Natural killer cell treated with Interleukin-12 subunit alpha and Interleukin-12 subunit beta and Interleukin-15 and Interleukin-18, amount 100 ng/mL, for 72 hours (primary cell): ENCODE measurements at regions not wholly inside any gene's neighbourhood (a gene's known extent, or its start where the extent isn't known, plus 50 kb on each side); places are given as distances from the start of the nearest gene placed in this dataset.

Experiments
- ATAC-seq, 2 donors: fragments of 150-1000 bp; cut with Tn5 transposase in 1 of 2; sonication (Bioruptor Pico), chemical (Tn5 transposase) in 1 of 2; 2 replicates each; pipeline ENCODE4 v1.10.0; 2021
- DNase-seq: peaks from one replicate; pipeline ENCODE4 v3.0.0; 2022; ENCODE audit warnings: low spot score
- H3K27ac Mint-ChIP-seq, 2 donors: 1 replicate in 1 of 2; 2 replicates in 1 of 2; pipeline ENCODE4 v1.8.0; 2022; ENCODE audit warnings: mixed read lengths in 2 of 2, mild to moderate bottlenecking in 1 of 2, moderate library complexity in 1 of 2
- H3K27me3 Mint-ChIP-seq, 2 donors: 1 replicate in 1 of 2; 2 replicates in 1 of 2; pipeline ENCODE4 v1.8.0; 2022; ENCODE audit warnings: mixed read lengths in 2 of 2
- H3K36me3 Mint-ChIP-seq: one replicate; pipeline ENCODE4 v1.8.0; 2022; ENCODE audit warnings: mixed read lengths
- H3K4me1 Mint-ChIP-seq, 2 donors: 1 replicate in 1 of 2; 2 replicates in 1 of 2; pipeline ENCODE4 v1.8.0; 2022; ENCODE audit warnings: low read depth in 2 of 2, mixed read lengths in 2 of 2, mild to moderate bottlenecking in 1 of 2
- H3K4me3 Mint-ChIP-seq: one replicate; pipeline ENCODE4 v1.8.0; 2022; ENCODE audit warnings: mixed read lengths
- H3K9me3 Mint-ChIP-seq: 2 replicates; pipeline ENCODE4 v1.8.0; 2022; ENCODE audit warnings: mixed read lengths

DNA sequence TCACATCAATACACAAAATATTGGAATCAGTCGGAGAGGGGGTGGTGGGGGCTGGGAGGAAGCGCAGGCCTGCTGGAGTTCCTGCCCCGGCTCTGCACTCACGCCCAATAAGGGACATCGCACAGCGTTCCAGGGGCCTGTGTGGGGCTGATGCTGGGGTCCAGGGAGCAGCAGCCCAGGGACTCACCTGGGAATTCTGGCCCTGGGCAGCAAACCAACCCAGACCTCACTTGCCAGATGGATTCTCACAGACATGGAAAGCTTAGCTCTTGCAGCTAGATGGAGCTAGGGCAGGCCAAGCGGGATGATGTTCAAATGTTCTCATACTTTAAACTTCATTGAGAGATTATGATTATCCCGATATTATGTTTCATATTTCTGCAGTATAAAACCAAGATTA is 266.6 kb upstream of the TANK start:
- Mint-ChIP-seq H3K27ac (no peak overlapping the region), H3K9me3 (no peaks in the 10 kb centered on the region), H3K4me3 (no peak overlapping the region), H3K4me1 (no peaks in the 10 kb centered on the region), H3K27me3 (peaks cover 3 to 16% of the 10 kb centered on the region in 2 donors), H3K36me3 (no peaks in the 10 kb centered on the region)
- no peak for DNase-seq
- ATAC-seq, result no peak

DNA sequence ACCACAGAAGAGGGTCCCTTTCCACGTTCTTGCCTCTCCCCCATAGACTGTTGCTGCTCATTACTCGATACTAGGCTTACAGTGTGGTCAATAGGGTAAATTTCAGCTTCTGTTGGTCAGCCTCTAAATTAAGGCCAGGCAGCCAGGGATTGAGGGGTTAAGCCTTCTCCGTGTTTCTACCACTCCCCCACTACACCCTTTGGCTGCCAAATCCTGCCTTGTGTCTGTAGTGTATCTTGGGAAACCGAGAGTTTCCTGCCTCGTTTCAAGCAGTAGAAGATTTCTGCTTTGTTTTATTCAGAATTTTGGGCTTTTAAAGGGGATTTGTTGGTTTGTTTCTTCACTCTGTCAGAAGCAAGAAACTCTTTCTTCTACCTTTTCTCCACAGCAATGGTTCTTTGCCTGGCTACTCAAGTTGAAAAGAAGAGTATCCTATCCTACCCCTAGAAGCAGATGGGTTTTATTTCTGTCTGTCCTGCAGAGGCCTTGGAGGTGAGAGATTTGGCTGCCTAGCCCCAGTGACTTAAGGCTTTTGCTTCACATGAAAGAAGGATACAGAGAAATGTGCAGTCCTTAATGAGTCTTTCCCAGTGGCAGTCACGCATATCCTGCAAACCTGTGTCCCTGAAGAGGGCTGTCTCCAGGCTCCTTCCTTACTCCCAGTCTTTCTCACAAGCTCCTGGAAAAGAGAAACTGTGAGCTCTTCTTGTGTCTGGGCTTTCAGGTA is 261.5 kb upstream of the TANK start:
- H3K36me3 Mint-ChIP-seq, result no peaks in the 10 kb centered on the region
- H3K4me3 Mint-ChIP-seq, result no peak overlapping the region
- peaks cover 11 to 34% of the 10 kb centered on the region in 2 donors for H3K27me3 Mint-ChIP-seq
- no peaks in the 10 kb centered on the region for H3K9me3 Mint-ChIP-seq
- no peak for DNase-seq
- no peaks in the 10 kb centered on the region for H3K4me1 Mint-ChIP-seq
- no peak overlapping the region for H3K27ac Mint-ChIP-seq
- no peak for ATAC-seq

DNA sequence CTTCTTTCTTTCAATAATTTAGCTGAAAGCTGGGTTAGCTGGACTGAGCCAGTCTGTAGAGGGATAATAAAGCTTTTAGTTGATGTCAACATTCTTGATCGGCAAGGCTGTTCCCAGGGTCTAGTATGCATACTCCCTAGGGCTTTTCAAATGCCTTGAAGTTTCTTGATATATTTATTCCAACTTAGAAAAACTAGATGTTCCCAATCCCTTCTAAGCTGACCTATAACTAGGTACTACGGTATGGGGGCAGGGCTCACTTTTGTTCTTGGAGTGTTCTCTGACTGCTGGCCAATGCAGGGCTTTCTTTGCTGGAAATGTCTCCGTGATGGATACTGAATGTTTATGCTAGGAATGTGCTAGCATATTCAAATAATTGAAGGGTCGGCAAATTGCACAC is 258.6 kb upstream of the TANK start:
- no peak for ATAC-seq
- no peaks in the 10 kb centered on the region for H3K36me3 Mint-ChIP-seq
- no peaks in the 10 kb centered on the region for H3K4me1 Mint-ChIP-seq
- H3K27ac Mint-ChIP-seq, result no peak overlapping the region
- no peak for DNase-seq
- no peak overlapping the region for H3K4me3 Mint-ChIP-seq
- no peaks in the 10 kb centered on the region for H3K9me3 Mint-ChIP-seq
- H3K27me3 Mint-ChIP-seq, result peaks cover 16 to 42% of the 10 kb centered on the region in 2 donors

DNA sequence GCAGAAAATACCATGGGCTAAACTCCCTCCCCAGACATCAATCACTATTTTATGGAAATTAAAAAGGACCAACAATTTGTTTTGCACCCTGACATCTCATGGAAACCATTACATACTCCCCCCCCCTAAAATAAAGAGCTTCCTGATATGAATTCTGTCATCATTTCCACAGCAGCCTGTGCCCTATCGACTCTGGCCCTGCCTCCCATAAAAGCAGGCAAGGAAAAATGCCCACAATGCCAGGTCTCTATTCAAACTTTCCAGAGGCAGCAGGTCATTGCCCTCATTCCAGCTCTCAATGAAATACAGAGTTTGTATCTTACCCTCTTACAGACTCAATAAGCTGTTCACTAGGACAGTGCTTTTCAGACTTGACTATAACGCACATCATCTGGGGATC is 254.4 kb upstream of the TANK start:
- Mint-ChIP-seq H3K9me3 (no peaks in the 10 kb centered on the region), H3K36me3 (no peaks in the 10 kb centered on the region), H3K27me3 (peaks cover 10 to 20% of the 10 kb centered on the region in 2 donors), H3K27ac (no peak overlapping the region), H3K4me1 (no peaks in the 10 kb centered on the region), H3K4me3 (no peak overlapping the region)
- DNase-seq, result no peak
- ATAC-seq, result no peak

DNA sequence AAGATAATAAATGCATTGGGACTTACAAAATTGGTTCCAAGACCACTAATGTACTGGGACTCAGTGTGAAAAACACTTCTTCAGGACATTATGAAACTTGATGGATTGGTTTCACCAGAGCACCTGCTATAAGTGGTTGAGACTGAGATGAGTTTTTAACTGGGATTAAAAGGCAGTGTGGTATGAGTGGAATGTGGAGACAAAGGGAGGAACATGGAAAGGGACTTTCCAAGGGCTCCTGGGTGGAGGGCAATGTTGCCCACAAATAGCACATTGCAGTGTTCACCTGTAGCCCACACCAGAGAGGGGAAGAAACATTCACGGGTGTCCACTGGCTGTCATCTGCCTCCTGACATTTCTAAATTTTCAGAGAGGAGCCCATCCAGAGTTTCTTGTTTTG is 253.3 kb upstream of the TANK start:
- DNase-seq (no peak), ATAC-seq (no peak)
- peaks cover 10 to 20% of the 10 kb centered on the region in 2 donors for H3K27me3 Mint-ChIP-seq
- H3K27ac Mint-ChIP-seq, result no peak overlapping the region
- H3K4me3 Mint-ChIP-seq, result no peak overlapping the region
- no peaks in the 10 kb centered on the region for H3K4me1 Mint-ChIP-seq
- H3K9me3 Mint-ChIP-seq, result no peaks in the 10 kb centered on the region
- H3K36me3 Mint-ChIP-seq, result no peaks in the 10 kb centered on the region

DNA sequence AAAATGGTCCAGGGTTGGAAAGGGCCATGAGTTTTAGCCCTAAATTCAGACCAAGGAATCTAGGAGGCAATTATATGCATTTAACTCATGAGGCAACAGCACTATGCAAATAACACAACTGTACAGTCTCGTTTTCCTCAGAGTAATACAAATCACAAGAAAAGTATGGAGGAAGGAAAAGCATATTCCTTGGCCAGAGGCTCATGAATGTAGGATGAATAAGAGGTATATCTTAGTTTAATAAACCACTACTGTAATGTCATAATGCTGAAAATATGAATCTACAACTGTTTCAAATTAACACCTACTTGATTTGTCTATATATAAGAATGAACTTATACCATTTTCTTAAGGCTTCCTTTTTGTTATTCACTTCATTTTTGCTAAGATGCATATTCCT is 252.5 kb upstream of the TANK start:
- ATAC-seq, result no peak
- Mint-ChIP-seq H3K4me3 (no peak overlapping the region), H3K36me3 (no peaks in the 10 kb centered on the region), H3K9me3 (no peaks in the 10 kb centered on the region), H3K4me1 (no peaks in the 10 kb centered on the region), H3K27me3 (peaks cover 10 to 20% of the 10 kb centered on the region in 2 donors), H3K27ac (no peak overlapping the region)
- DNase-seq, result no peak

DNA sequence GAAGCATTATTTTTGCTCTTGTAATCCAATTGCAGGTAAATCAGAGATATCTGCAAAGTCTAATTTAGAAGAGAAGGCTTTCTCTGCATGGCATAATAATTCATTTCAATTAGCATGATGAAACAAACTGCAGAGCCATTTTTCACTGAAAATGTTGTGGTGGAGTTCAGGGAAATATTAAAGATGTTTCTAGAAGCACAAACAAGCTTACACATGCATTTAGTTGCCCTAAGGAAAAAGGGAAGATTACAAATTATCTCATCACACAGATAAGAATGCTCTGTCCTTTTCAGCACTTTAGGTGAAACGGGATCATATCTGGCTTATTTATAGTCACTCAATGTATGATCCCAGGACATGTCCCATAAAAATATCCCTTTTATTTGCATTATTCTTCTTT is 252.1 kb upstream of the TANK start:
- H3K9me3 Mint-ChIP-seq, result no peaks in the 10 kb centered on the region
- H3K4me1 Mint-ChIP-seq, result no peaks in the 10 kb centered on the region
- no peak overlapping the region for H3K4me3 Mint-ChIP-seq
- DNase-seq, result no peak
- no peaks in the 10 kb centered on the region for H3K36me3 Mint-ChIP-seq
- H3K27ac Mint-ChIP-seq, result no peak overlapping the region
- ATAC-seq, result no peak
- H3K27me3 Mint-ChIP-seq, result peaks cover 10 to 20% of the 10 kb centered on the region in 2 donors

DNA sequence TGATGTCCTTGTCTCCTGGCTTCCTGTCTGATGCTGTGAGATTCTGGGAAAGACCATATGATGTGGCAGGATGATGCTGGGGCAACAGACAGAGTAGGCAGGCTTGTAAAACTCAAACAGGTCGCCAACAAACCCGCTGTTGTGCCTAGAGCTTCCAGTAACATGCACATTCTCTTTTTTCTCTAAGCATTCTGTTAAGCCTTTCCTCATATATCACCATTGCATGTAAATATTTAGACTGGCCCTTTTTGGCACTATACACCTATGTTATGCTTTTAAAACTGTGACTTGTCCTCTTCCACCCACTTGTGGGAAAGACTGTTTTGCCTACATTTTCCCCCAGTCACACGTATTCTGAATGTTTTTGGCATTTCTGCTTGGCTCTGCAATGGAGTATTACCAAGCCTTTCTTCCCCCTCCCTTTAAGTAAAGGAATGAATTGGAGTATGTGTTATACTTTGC is 250.4 kb upstream of the TANK start:
- no peaks in the 10 kb centered on the region for H3K9me3 Mint-ChIP-seq
- no peaks in the 10 kb centered on the region for H3K4me1 Mint-ChIP-seq
- H3K27me3 Mint-ChIP-seq, result peaks cover 10 to 20% of the 10 kb centered on the region in 2 donors
- H3K36me3 Mint-ChIP-seq, result no peaks in the 10 kb centered on the region
- ATAC-seq (no peak), DNase-seq (no peak)
- H3K4me3 Mint-ChIP-seq, result no peak overlapping the region
- H3K27ac Mint-ChIP-seq, result no peak overlapping the region

DNA sequence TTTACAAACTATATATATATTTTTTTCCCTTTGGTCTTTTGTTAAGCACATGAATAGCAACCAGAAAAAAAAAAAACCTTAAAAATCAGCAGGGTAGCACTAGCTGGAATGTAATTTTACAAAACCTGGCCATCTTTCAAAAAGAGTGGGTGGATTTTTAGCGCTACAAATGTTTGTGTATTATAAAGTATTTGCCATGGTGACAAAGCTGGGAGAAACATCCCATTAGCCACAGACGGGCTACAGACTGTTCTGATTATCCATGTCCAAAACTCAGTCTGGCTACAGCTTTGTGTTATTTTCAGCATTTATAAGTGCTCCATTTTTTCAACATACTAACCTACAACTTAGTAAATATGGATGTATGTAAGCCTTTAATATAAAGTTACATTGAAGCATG is 249.5 kb upstream of the TANK start:
- Mint-ChIP-seq H3K9me3 (no peaks in the 10 kb centered on the region), H3K27ac (no peak overlapping the region), H3K4me1 (no peaks in the 10 kb centered on the region), H3K27me3 (peaks cover 13 to 20% of the 10 kb centered on the region in 2 donors), H3K36me3 (no peaks in the 10 kb centered on the region), H3K4me3 (no peak overlapping the region)
- no peak for ATAC-seq
- no peak for DNase-seq

DNA sequence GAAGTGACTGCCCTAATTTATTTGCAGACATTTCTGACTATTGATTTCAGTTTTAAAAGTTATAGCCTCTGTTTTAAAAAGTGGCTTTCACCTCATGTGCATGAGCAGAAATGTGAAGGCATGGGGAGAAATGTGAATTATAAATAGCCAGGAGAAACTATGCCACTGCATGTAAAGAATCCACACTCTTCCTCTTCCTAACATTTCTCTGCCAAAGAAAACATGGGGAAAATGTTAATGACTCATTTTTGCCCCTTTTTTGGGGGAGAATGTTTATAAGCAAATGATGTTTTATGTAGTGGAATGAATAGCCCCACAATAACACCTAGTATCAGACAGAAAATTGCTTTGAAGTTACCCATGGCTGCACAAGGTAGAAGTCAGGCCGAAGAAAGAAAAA is 249.0 kb upstream of the TANK start:
- DNase-seq (no peak), ATAC-seq (no peak)
- no peaks in the 10 kb centered on the region for H3K4me1 Mint-ChIP-seq
- H3K36me3 Mint-ChIP-seq, result no peaks in the 10 kb centered on the region
- no peak overlapping the region for H3K27ac Mint-ChIP-seq
- peaks cover 12 to 16% of the 10 kb centered on the region in 2 donors for H3K27me3 Mint-ChIP-seq
- H3K4me3 Mint-ChIP-seq, result no peak overlapping the region
- H3K9me3 Mint-ChIP-seq, result no peaks in the 10 kb centered on the region

DNA sequence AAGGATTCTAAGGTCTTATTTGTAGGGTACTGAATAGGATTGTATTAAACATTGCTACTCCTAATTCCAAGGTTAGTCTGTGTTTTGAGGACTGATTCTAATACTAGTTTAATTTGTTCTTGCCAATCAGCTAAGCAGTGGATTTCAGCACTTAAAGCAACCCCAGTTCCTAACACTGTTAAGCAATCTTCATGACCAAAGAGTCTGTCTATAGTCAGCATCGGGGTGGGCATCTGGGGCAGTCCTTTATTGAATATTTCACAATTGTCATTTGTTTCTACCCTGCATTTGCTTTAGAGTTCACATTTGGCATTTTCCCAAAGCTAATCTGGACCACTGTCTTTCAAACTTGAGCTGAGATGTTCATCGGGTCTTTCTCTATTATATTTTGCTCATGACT is 248.0 kb upstream of the TANK start:
- peaks cover 10 to 12% of the 10 kb centered on the region in 2 donors for H3K27me3 Mint-ChIP-seq
- no peak for ATAC-seq
- no peaks in the 10 kb centered on the region for H3K9me3 Mint-ChIP-seq
- H3K27ac Mint-ChIP-seq, result no peak overlapping the region
- H3K4me3 Mint-ChIP-seq, result no peak overlapping the region
- no peak for DNase-seq
- H3K4me1 Mint-ChIP-seq, result no peaks in the 10 kb centered on the region
- H3K36me3 Mint-ChIP-seq, result no peaks in the 10 kb centered on the region

DNA sequence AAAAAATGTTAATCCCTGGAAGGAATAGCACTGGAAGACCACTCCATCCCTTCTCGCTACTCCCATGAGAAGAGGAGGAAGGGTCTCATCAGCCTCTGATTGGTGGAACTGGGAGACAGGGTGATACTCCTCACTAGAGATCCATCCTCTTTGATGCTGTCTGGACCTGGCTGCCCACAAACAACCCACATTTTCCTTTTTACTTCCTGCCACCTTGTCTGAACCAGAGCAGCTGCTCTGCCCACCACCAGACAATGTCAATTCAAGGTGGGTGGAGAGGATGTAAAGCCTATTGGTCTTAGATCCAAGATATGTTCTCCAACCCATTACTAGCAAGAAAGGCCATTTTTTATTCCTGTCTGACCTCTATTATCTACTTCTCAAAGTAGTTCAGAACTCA is 246.9 kb upstream of the TANK start:
- Mint-ChIP-seq H3K4me3 (no peak overlapping the region), H3K27me3 (peaks cover 10 to 11% of the 10 kb centered on the region in 2 donors), H3K27ac (no peak overlapping the region), H3K36me3 (no peaks in the 10 kb centered on the region), H3K9me3 (no peaks in the 10 kb centered on the region), H3K4me1 (no peaks in the 10 kb centered on the region)
- DNase-seq (no peak), ATAC-seq (no peak)

DNA sequence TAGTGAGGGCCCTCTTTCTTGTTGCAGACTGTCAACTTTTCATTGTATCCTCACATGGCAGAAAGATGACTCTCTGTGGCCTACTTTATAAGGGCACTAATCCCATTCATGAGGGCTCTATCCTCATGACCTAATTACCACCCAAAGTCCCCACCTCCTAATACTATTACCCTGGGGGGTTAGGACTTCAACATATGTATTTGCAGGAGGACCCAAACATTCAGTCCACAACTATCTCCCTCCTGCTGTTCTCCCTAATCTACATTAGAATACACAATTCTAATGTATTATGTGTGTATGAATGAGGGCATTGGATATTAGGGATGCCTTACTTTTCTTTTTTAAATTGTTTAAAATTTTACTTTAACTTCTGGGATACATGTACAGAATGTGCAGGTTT is 246.0 kb upstream of the TANK start:
- no peak overlapping the region for H3K4me3 Mint-ChIP-seq
- DNase-seq, result no peak

DNA sequence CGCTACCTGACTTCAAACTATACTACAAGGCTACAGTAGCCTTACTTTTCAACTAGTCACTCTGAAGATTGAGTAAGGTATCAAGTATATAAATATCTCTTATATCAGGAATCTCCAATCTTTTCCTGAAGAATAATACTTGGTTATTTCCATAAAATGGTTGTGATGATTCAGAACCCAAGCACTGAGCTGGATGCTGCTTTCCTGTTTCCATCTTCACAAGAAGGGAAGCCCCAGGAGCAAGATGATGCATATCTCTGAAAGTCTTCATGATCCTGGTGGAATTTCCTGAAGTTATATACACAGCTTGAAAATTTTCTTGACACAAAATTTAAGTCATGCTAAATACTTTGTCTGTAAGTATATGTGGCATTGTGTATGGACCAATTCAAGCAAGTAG is 243.9 kb upstream of the TANK start:
- no peak overlapping the region for H3K27ac Mint-ChIP-seq
- peaks cover 6 to 8% of the 10 kb centered on the region in 2 donors for H3K27me3 Mint-ChIP-seq
- no peak for ATAC-seq
- no peaks in the 10 kb centered on the region for H3K4me1 Mint-ChIP-seq
- H3K9me3 Mint-ChIP-seq, result no peaks in the 10 kb centered on the region
- DNase-seq, result no peak
- no peaks in the 10 kb centered on the region for H3K36me3 Mint-ChIP-seq
- no peak overlapping the region for H3K4me3 Mint-ChIP-seq

More for the DNA sequence above, 246.0 kb upstream of the TANK start:
- no peaks in the 10 kb centered on the region for H3K36me3 Mint-ChIP-seq
- H3K27me3 Mint-ChIP-seq, result peaks cover 6 to 8% of the 10 kb centered on the region in 2 donors
- H3K27ac Mint-ChIP-seq, result no peak overlapping the region
- H3K4me1 Mint-ChIP-seq, result no peaks in the 10 kb centered on the region
- H3K9me3 Mint-ChIP-seq, result no peaks in the 10 kb centered on the region
- no peak for ATAC-seq

DNA sequence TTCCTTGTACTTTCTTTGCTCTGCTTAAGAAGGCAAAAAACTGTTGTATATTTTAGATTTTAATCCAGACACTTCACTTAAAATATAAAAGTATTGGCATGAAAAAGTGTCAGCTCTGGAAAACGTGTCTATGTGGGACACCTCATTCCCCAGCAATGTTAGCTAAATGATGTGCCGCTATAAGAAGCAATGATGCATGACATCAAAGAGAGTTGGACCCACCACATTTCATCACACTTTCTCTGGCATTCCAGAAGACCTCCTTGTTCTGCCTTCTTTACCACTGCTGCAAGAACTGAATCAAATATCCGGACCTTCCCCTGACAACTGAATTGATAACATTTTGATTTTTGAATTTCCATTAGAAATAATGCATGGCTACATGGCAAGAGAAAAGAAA is 242.4 kb upstream of the TANK start:
- no peak overlapping the region for H3K27ac Mint-ChIP-seq

More for the DNA sequence above, 242.4 kb upstream of the TANK start:
- peaks cover 6 to 8% of the 10 kb centered on the region in 2 donors for H3K27me3 Mint-ChIP-seq
- no peaks in the 10 kb centered on the region for H3K9me3 Mint-ChIP-seq
- no peak overlapping the region for H3K4me3 Mint-ChIP-seq
- H3K36me3 Mint-ChIP-seq, result no peaks in the 10 kb centered on the region
- ATAC-seq (no peak), DNase-seq (no peak)
- no peaks in the 10 kb centered on the region for H3K4me1 Mint-ChIP-seq
